Ishikawa (cell line): ENCODE measurements at regions not wholly inside any gene's neighbourhood (a gene's known extent, or its start where the extent isn't known, plus 50 kb on each side); places are given as distances from the start of the nearest gene placed in this dataset.

Experiments
- CEBPB ChIP-seq: IDR thresholded peaks from 2 replicates; pipeline ENCODE4 v1.6.1; 2012
- CREB1 ChIP-seq: IDR thresholded peaks from 2 replicates; pipeline ENCODE4 v1.6.1; 2012; ENCODE audit warnings: low read depth
- EGR1 ChIP-seq: IDR thresholded peaks from 2 replicates; pipeline ENCODE4 v1.6.1; 2012
- EP300 ChIP-seq: IDR thresholded peaks from 2 replicates; pipeline ENCODE4 v1.6.1; 2012; ENCODE audit warnings: borderline replicate concordance
- FOXM1 ChIP-seq: IDR thresholded peaks from 2 replicates; pipeline ENCODE4 v1.6.1; 2012; ENCODE audit warnings: low read depth, borderline replicate concordance
- MAX ChIP-seq: IDR thresholded peaks from 2 replicates; pipeline ENCODE4 v1.6.1; 2012
- NFIC ChIP-seq: IDR thresholded peaks from 2 replicates; pipeline ENCODE4 v1.6.1; 2012
- RAD21 ChIP-seq: IDR thresholded peaks from 2 replicates; pipeline ENCODE4 v1.6.1; 2012; ENCODE audit warnings: low read depth
- TAF1 ChIP-seq: IDR thresholded peaks from 2 replicates; pipeline ENCODE4 v1.6.1; 2012; ENCODE audit warnings: low read depth, mild to moderate bottlenecking
- TCF12 ChIP-seq: IDR thresholded peaks from 2 replicates; pipeline ENCODE4 v1.6.1; 2012; ENCODE audit warnings: low read depth
- TEAD4 ChIP-seq: IDR thresholded peaks from 2 replicates; pipeline ENCODE4 v1.6.1; 2012
- USF1 ChIP-seq: IDR thresholded peaks from 2 replicates; pipeline ENCODE4 v1.6.1; 2012
- YY1 ChIP-seq: IDR thresholded peaks from 2 replicates; pipeline ENCODE4 v1.6.1; 2012; ENCODE audit warnings: low read depth
- ZBTB7A ChIP-seq: IDR thresholded peaks from 2 replicates; pipeline ENCODE4 v1.6.1; 2012; ENCODE audit warnings: low read depth
- TF ChIP-seq, protein P1 (sequence below): IDR thresholded peaks from 2 replicates; pipeline ENCODE4 v1.6.1; 2012; ENCODE audit warnings: low read depth, mild to moderate bottlenecking

- TF ChIP-seq, protein P1, sequence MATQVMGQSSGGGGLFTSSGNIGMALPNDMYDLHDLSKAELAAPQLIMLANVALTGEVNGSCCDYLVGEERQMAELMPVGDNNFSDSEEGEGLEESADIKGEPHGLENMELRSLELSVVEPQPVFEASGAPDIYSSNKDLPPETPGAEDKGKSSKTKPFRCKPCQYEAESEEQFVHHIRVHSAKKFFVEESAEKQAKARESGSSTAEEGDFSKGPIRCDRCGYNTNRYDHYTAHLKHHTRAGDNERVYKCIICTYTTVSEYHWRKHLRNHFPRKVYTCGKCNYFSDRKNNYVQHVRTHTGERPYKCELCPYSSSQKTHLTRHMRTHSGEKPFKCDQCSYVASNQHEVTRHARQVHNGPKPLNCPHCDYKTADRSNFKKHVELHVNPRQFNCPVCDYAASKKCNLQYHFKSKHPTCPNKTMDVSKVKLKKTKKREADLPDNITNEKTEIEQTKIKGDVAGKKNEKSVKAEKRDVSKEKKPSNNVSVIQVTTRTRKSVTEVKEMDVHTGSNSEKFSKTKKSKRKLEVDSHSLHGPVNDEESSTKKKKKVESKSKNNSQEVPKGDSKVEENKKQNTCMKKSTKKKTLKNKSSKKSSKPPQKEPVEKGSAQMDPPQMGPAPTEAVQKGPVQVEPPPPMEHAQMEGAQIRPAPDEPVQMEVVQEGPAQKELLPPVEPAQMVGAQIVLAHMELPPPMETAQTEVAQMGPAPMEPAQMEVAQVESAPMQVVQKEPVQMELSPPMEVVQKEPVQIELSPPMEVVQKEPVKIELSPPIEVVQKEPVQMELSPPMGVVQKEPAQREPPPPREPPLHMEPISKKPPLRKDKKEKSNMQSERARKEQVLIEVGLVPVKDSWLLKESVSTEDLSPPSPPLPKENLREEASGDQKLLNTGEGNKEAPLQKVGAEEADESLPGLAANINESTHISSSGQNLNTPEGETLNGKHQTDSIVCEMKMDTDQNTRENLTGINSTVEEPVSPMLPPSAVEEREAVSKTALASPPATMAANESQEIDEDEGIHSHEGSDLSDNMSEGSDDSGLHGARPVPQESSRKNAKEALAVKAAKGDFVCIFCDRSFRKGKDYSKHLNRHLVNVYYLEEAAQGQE = no peak
- TF ChIP-seq CREB1 = no peak
- TF ChIP-seq TCF12 = no peak
- no peak for TF ChIP-seq NFIC
- TF ChIP-seq TAF1 = no peak
- no peak for TF ChIP-seq MAX
- TF ChIP-seq EP300 = no peak
- no peak for TF ChIP-seq FOXM1
- no peak for TF ChIP-seq YY1
- TF ChIP-seq ZBTB7A = no peak
- TF ChIP-seq RAD21 = no peak
- TF ChIP-seq EGR1 = no peak
- no peak for TF ChIP-seq CEBPB
- no peak for TF ChIP-seq USF1
- no peak for TF ChIP-seq TEAD4
Observed at GRCh38 chr9:135188681-135189151, 101.2 kb downstream of the OLFM1 start.

DNA sequence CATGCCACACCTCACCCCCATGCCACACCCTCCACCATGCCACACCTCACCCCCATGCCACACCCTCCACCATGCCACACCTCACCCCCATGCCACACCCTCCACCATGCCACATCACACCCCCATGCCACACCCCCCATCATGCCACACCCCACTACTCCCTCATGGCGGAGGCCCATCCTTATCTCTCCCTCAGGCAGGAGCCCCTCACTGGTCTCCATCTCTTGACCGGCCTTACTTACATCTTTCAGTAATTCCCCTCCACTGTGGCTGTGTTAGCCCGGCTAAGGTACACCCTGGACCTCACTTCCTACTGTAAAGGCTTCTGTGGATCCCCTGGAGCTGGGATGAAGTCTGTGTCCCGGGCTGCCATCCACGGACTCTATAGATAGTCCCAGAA, 102.0 kb downstream of the OLFM1 start:
- TF ChIP-seq CREB1 = no peak
- no peak for TF ChIP-seq TCF12
- TF ChIP-seq FOXM1 = no peak
- no peak for TF ChIP-seq RAD21

- TF ChIP-seq TAF1 (no peak), NFIC (no peak), RAD21 (no peak), TCF12 (no peak), CREB1 (no peak), FOXM1 (no peak), CEBPB (no peak), YY1 (no peak), MAX (no peak), EP300 (no peak), ZBTB7A (no peak)
Observed at GRCh38 chr9:135190789-135191577, 103.5 kb downstream of the OLFM1 start.

- TF ChIP-seq EGR1 (no peak), TAF1 (no peak), USF1 (no peak), TCF12 (no peak), CREB1 (no peak), TEAD4 (no peak), FOXM1 (no peak), YY1 (no peak), EP300 (no peak), ZBTB7A (no peak), MAX (no peak), RAD21 (no peak), NFIC (no peak), CEBPB (no peak)
- TF ChIP-seq, protein P1 = no peak
Observed at GRCh38 chr9:135192686-135193085, 105.2 kb downstream of the OLFM1 start.

GRCh38 chr9:135196474-135196873, 109.0 kb downstream of the OLFM1 start:
- TF ChIP-seq MAX = no peak
- TF ChIP-seq FOXM1 = no peak
- TF ChIP-seq NFIC = no peak
- TF ChIP-seq TAF1 = no peak
- no peak for TF ChIP-seq CREB1
- TF ChIP-seq, protein P1 = no peak
- TF ChIP-seq EGR1 = no peak
